ENCODE measurements at regions not wholly inside any gene's neighbourhood (a gene's known extent, or its start where the extent isn't known, plus 50 kb on each side); places are given as distances from the start of the nearest gene placed in this dataset.
"Not testable (repeated sequence)": the region's sequence is repeated elsewhere in the genome, so short reads cannot be mapped to it uniquely, and the experiment has no call there.

GRCh38 chr12:90216020-90216552 is 507.4 kb upstream of the ATP2B1 start:
- DNase-seq (ENCODE audit: low read depth, low spot score) = no peak
- Mint-ChIP-seq H3K27ac (ENCODE audit: unreplicated experiment) (no peak overlapping the region), H3K9me3 (peaks cover 7% of the 10 kb centered on the region), H3K4me3 (no peak overlapping the region), H3K27me3 (ENCODE audit: low read depth) (no peaks in the 10 kb centered on the region), H3K36me3 (ENCODE audit: low read depth) (peaks cover 2% of the 10 kb centered on the region), H3K4me1 (peaks cover 20% of the 10 kb centered on the region)
- TF ChIP-seq CTCF (conservative IDR thresholded peaks at IDR 0.05) = no peak

GRCh38 chr12:90211017-90211416 is 502.4 kb upstream of the ATP2B1 start:
- Mint-ChIP-seq H3K9me3 (peaks cover 11% of the 10 kb centered on the region), H3K27ac (ENCODE audit: unreplicated experiment) (no peak overlapping the region), H3K4me3 (no peak overlapping the region), H3K4me1 (peaks cover 13% of the 10 kb centered on the region), H3K27me3 (ENCODE audit: low read depth) (no peaks in the 10 kb centered on the region), H3K36me3 (ENCODE audit: low read depth) (peaks cover 9% of the 10 kb centered on the region)
- no peak for TF ChIP-seq CTCF (conservative IDR thresholded peaks at IDR 0.05)
- no peak for DNase-seq (ENCODE audit: low read depth, low spot score)

DNA sequence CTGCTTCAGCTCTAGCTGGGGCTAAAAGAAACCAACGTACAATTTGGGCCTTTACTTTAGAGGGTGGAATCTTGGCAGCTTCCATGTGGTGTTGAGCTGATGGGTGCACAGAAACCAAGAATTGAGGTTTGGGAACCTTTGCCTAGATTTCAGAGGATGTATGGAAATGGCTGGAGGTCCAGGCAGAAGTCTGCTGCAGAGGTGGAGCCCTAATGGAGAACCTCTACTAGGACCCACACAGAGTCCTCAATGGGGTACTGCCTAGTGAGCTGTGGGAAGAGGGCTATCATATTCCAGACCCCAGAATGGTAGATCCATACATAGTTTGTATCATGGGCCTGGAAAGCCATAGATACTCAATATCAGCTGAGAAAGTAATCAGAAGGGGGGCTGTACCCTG is 500.4 kb upstream of the ATP2B1 start:
- Mint-ChIP-seq H3K9me3 (peaks cover 11% of the 10 kb centered on the region), H3K4me1 (peaks cover 4% of the 10 kb centered on the region), H3K36me3 (ENCODE audit: low read depth) (peaks cover 9% of the 10 kb centered on the region), H3K4me3 (no peak overlapping the region), H3K27me3 (ENCODE audit: low read depth) (no peaks in the 10 kb centered on the region), H3K27ac (ENCODE audit: unreplicated experiment) (no peak overlapping the region)
- DNase-seq (ENCODE audit: low read depth, low spot score) = no peak
- no peak for TF ChIP-seq CTCF (conservative IDR thresholded peaks at IDR 0.05)

- H3K9me3 Mint-ChIP-seq = peaks cover 11% of the 10 kb centered on the region
- H3K27me3 Mint-ChIP-seq (ENCODE audit: low read depth); H3K4me3 Mint-ChIP-seq; H3K4me1 Mint-ChIP-seq; H3K36me3 Mint-ChIP-seq (ENCODE audit: low read depth); DNase-seq (ENCODE audit: low read depth, low spot score); H3K27ac Mint-ChIP-seq (ENCODE audit: unreplicated experiment): not testable (repeated sequence)
Measured at GRCh38 chr12:90208379-90208778, 499.7 kb upstream of the ATP2B1 start.

- Mint-ChIP-seq H3K27ac (ENCODE audit: unreplicated experiment) (no peak overlapping the region), H3K27me3 (ENCODE audit: low read depth) (no peaks in the 10 kb centered on the region), H3K4me1 (peaks cover 4% of the 10 kb centered on the region), H3K4me3 (no peak overlapping the region), H3K36me3 (ENCODE audit: low read depth) (peaks cover 9% of the 10 kb centered on the region), H3K9me3 (peaks cover 11% of the 10 kb centered on the region)
- no peak for DNase-seq (ENCODE audit: low read depth, low spot score)
- no peak for TF ChIP-seq CTCF (conservative IDR thresholded peaks at IDR 0.05)
Measured at GRCh38 chr12:90207799-90208198, 499.2 kb upstream of the ATP2B1 start.

- peaks cover 4% of the 10 kb centered on the region for H3K4me1 Mint-ChIP-seq
- TF ChIP-seq CTCF (conservative IDR thresholded peaks at IDR 0.05) = no peak
- no peak overlapping the region for H3K27ac Mint-ChIP-seq (ENCODE audit: unreplicated experiment)
- peaks cover 8% of the 10 kb centered on the region for H3K9me3 Mint-ChIP-seq
- H3K4me3 Mint-ChIP-seq = no peak overlapping the region
- no peaks in the 10 kb centered on the region for H3K27me3 Mint-ChIP-seq (ENCODE audit: low read depth)
- H3K36me3 Mint-ChIP-seq (ENCODE audit: low read depth) = peaks cover 9% of the 10 kb centered on the region
- no peak for DNase-seq (ENCODE audit: low read depth, low spot score)
Measured at GRCh38 chr12:90205165-90205564, 496.5 kb upstream of the ATP2B1 start.
